ENCODE measurements at regions not wholly inside any gene's neighbourhood (a gene's known extent, or its start where the extent isn't known, plus 50 kb on each side); places are given as distances from the start of the nearest gene placed in this dataset.

- DNase-seq (ENCODE audit: low spot score) (no peak), ATAC-seq (no peak)
- no peaks in the 10 kb centered on the region for H3K4me1 ChIP-seq (ENCODE audit: insufficient read depth)
- H3K27me3 Mint-ChIP-seq (ENCODE audit: insufficient read depth, low read depth, poor library complexity), result no peaks in the 10 kb centered on the region
- H3K36me3 Mint-ChIP-seq (ENCODE audit: low read depth), result no peaks in the 10 kb centered on the region
- H3K4me2 ChIP-seq, result no peak overlapping the region
- H3K36me3 ChIP-seq (ENCODE audit: insufficient read depth), result no peaks in the 10 kb centered on the region
- TF ChIP-seq ZNF331 (CRISPR knock-in tag; IDR thresholded peaks at IDR 0.05; ENCODE audit: low read depth), result no peak
- TF ChIP-seq ZNF114 (CRISPR knock-in tag; IDR thresholded peaks at IDR 0.05), result no peak
- TF ChIP-seq STAT1 (IDR thresholded peaks at IDR 0.05; ENCODE audit: unreplicated experiment), result no peak
- TF ChIP-seq POLR2AphosphoS5 (IDR thresholded peaks at IDR 0.05; ENCODE audit: low read depth), result no peak
- no peak for TF ChIP-seq CREB1 (CRISPR knock-in tag; IDR thresholded peaks at IDR 0.05; ENCODE audit: low read depth)
- TF ChIP-seq, protein P1, sequence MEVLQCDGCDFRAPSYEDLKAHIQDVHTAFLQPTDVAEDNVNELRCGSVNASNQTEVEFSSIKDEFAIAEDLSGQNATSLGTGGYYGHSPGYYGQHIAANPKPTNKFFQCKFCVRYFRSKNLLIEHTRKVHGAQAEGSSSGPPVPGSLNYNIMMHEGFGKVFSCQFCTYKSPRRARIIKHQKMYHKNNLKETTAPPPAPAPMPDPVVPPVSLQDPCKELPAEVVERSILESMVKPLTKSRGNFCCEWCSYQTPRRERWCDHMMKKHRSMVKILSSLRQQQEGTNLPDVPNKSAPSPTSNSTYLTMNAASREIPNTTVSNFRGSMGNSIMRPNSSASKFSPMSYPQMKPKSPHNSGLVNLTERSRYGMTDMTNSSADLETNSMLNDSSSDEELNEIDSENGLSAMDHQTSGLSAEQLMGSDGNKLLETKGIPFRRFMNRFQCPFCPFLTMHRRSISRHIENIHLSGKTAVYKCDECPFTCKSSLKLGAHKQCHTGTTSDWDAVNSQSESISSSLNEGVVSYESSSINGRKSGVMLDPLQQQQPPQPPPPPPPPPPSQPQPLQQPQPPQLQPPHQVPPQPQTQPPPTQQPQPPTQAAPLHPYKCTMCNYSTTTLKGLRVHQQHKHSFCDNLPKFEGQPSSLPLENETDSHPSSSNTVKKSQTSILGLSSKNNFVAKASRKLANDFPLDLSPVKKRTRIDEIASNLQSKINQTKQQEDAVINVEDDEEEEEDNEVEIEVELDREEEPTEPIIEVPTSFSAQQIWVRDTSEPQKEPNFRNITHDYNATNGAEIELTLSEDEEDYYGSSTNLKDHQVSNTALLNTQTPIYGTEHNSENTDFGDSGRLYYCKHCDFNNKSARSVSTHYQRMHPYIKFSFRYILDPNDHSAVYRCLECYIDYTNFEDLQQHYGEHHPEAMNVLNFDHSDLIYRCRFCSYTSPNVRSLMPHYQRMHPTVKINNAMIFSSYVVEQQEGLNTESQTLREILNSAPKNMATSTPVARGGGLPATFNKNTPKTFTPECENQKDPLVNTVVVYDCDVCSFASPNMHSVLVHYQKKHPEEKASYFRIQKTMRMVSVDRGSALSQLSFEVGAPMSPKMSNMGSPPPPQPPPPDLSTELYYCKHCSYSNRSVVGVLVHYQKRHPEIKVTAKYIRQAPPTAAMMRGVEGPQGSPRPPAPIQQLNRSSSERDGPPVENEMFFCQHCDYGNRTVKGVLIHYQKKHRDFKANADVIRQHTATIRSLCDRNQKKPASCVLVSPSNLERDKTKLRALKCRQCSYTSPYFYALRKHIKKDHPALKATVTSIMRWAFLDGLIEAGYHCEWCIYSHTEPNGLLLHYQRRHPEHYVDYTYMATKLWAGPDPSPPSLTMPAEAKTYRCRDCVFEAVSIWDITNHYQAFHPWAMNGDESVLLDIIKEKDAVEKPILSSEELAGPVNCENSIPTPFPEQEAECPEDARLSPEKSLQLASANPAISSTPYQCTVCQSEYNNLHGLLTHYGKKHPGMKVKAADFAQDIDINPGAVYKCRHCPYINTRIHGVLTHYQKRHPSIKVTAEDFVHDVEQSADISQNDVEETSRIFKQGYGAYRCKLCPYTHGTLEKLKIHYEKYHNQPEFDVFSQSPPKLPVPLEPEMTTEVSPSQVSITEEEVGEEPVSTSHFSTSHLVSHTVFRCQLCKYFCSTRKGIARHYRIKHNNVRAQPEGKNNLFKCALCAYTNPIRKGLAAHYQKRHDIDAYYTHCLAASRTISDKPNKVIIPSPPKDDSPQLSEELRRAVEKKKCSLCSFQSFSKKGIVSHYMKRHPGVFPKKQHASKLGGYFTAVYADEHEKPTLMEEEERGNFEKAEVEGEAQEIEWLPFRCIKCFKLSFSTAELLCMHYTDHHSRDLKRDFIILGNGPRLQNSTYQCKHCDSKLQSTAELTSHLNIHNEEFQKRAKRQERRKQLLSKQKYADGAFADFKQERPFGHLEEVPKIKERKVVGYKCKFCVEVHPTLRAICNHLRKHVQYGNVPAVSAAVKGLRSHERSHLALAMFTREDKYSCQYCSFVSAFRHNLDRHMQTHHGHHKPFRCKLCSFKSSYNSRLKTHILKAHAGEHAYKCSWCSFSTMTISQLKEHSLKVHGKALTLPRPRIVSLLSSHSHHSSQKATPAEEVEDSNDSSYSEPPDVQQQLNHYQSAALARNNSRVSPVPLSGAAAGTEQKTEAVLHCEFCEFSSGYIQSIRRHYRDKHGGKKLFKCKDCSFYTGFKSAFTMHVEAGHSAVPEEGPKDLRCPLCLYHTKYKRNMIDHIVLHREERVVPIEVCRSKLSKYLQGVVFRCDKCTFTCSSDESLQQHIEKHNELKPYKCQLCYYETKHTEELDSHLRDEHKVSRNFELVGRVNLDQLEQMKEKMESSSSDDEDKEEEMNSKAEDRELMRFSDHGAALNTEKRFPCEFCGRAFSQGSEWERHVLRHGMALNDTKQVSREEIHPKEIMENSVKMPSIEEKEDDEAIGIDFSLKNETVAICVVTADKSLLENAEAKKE (CRISPR knock-in tag; IDR thresholded peaks at IDR 0.05), result no peak
- TF ChIP-seq NANOG (IDR thresholded peaks at IDR 0.05; ENCODE audit: borderline replicate concordance), result no peak
- TF ChIP-seq CTCF (conservative IDR thresholded peaks at IDR 0.05; ENCODE audit: low read depth in 2 of 2), result no peak
- TF ChIP-seq, protein P2, sequence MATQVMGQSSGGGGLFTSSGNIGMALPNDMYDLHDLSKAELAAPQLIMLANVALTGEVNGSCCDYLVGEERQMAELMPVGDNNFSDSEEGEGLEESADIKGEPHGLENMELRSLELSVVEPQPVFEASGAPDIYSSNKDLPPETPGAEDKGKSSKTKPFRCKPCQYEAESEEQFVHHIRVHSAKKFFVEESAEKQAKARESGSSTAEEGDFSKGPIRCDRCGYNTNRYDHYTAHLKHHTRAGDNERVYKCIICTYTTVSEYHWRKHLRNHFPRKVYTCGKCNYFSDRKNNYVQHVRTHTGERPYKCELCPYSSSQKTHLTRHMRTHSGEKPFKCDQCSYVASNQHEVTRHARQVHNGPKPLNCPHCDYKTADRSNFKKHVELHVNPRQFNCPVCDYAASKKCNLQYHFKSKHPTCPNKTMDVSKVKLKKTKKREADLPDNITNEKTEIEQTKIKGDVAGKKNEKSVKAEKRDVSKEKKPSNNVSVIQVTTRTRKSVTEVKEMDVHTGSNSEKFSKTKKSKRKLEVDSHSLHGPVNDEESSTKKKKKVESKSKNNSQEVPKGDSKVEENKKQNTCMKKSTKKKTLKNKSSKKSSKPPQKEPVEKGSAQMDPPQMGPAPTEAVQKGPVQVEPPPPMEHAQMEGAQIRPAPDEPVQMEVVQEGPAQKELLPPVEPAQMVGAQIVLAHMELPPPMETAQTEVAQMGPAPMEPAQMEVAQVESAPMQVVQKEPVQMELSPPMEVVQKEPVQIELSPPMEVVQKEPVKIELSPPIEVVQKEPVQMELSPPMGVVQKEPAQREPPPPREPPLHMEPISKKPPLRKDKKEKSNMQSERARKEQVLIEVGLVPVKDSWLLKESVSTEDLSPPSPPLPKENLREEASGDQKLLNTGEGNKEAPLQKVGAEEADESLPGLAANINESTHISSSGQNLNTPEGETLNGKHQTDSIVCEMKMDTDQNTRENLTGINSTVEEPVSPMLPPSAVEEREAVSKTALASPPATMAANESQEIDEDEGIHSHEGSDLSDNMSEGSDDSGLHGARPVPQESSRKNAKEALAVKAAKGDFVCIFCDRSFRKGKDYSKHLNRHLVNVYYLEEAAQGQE (IDR thresholded peaks at IDR 0.05; ENCODE audit: unreplicated experiment), result no peak
- TF ChIP-seq EZH2phosphoT487 (IDR thresholded peaks at IDR 0.05; ENCODE audit: unreplicated experiment), result no peak
- TF ChIP-seq, protein P3, sequence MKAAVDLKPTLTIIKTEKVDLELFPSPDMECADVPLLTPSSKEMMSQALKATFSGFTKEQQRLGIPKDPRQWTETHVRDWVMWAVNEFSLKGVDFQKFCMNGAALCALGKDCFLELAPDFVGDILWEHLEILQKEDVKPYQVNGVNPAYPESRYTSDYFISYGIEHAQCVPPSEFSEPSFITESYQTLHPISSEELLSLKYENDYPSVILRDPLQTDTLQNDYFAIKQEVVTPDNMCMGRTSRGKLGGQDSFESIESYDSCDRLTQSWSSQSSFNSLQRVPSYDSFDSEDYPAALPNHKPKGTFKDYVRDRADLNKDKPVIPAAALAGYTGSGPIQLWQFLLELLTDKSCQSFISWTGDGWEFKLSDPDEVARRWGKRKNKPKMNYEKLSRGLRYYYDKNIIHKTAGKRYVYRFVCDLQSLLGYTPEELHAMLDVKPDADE (IDR thresholded peaks at IDR 0.05), result no peak
- TF ChIP-seq JUNB (IDR thresholded peaks at IDR 0.05; ENCODE audit: unreplicated experiment), result no peak
- no peak for TF ChIP-seq EZH2 (IDR thresholded peaks at IDR 0.05; ENCODE audit: low read depth, unreplicated experiment)
- H3K27ac Mint-ChIP-seq, result no peak overlapping the region
- no peaks in the 10 kb centered on the region for H3F3A ChIP-seq (replicated peaks; ENCODE audit: low read depth)
- H2AFZ ChIP-seq, result no peak overlapping the region
- H3K79me2 ChIP-seq (replicated peaks; ENCODE audit: insufficient read depth), result no peaks in the 10 kb centered on the region
- no peaks in the 10 kb centered on the region for H3K4me1 Mint-ChIP-seq
- peaks cover 4% of the 10 kb centered on the region; the same call in 2 of the 3 replicates for H3K9me3 Mint-ChIP-seq
- H3K9me2 ChIP-seq (ENCODE audit: insufficient read depth), result peaks cover 16% of the 10 kb centered on the region; the same call in 1 of the 2 replicates
- H3K27ac ChIP-seq (ENCODE audit: low read depth), result no peak overlapping the region
- no peak overlapping the region for H3K4me3 Mint-ChIP-seq
- H3K27me3 ChIP-seq (ENCODE audit: insufficient read depth), result no peaks in the 10 kb centered on the region
- no peak overlapping the region for H3K4me3 ChIP-seq
- H4K20me1 ChIP-seq (replicated peaks; ENCODE audit: insufficient read depth), result no peaks in the 10 kb centered on the region
Observed at GRCh38 chr4:62835631-62836030, 1573.6 kb downstream of the TECRL start.
